Activated T-cell treated with anti-CD3 and anti-CD28 coated beads, Interleukin-2, amount 50 U/mL, for 1 hour (primary cell): ENCODE measurements at regions not wholly inside any gene's neighbourhood (a gene's known extent, or its start where the extent isn't known, plus 50 kb on each side); places are given as distances from the start of the nearest gene placed in this dataset.

Experiments
- DNase-seq: peaks from one replicate; pipeline ENCODE4 v3.0.0-alpha.2; 2020

GRCh38 chr19:30314056-30314804, 58.0 kb upstream of the ZNF536 start:
- DNase-seq, result no peak

- DNase-seq, result no peak
These were observed 57.4 kb upstream of the ZNF536 start for GRCh38 chr19:30314805-30315155.

GRCh38 chr19:30315159-30315558, 57.0 kb upstream of the ZNF536 start:
- DNase-seq, result no peak

GRCh38 chr19:30316000-30316491, 56.1 kb upstream of the ZNF536 start:
- DNase-seq, result no peak

- no peak for DNase-seq
These were observed 55.6 kb upstream of the ZNF536 start for GRCh38 chr19:30316560-30317106.

- no peak for DNase-seq
These were observed 54.8 kb upstream of the ZNF536 start for GRCh38 chr19:30317403-30317802.

GRCh38 chr19:30318261-30318660, 53.9 kb upstream of the ZNF536 start:
- DNase-seq, result no peak

- no peak for DNase-seq
These were observed 53.2 kb upstream of the ZNF536 start for GRCh38 chr19:30318936-30319335.

- no peak for DNase-seq
These were observed 52.8 kb upstream of the ZNF536 start for GRCh38 chr19:30319411-30319810.

- no peak for DNase-seq
These were observed 52.3 kb upstream of the ZNF536 start for GRCh38 chr19:30319876-30320275.

- DNase-seq, result no peak
These were observed 51.7 kb upstream of the ZNF536 start for GRCh38 chr19:30320466-30320865.

GRCh38 chr19:30320916-30321315, 51.3 kb upstream of the ZNF536 start:
- no peak for DNase-seq
